RWPE2 (cell line): ENCODE measurements at regions not wholly inside any gene's neighbourhood (a gene's known extent, or its start where the extent isn't known, plus 50 kb on each side); places are given as distances from the start of the nearest gene placed in this dataset.

Experiments used
- ATAC-seq: fragments of 200-7000 bp; cut with Tn5 transposase; 3 replicates; pipeline ENCODE4 v1.9.1; 2021; ENCODE audit warnings: low read depth
- DNase-seq: peaks from one replicate; pipeline ENCODE4 v3.0.0-alpha.2; 2020; ENCODE audit warnings: low spot score
- H3K27ac ChIP-seq: fragments of 450-650 bp; 2 replicates; pipeline ENCODE4 v1.5.1; 2017; ENCODE audit warnings: mild to moderate bottlenecking; ENCODE audit not compliant: poor library complexity, severe bottlenecking
- H3K27me3 ChIP-seq: fragments of 250-450 bp; sonication (Bioruptor Pico); 2 replicates; pipeline ENCODE4 v1.5.1; 2021; ENCODE audit warnings: mild to moderate bottlenecking, moderate library complexity; ENCODE audit not compliant: insufficient read depth, poor library complexity, severe bottlenecking
- H3K36me3 ChIP-seq: fragments of 250-450 bp; sonication (Bioruptor Pico); 2 replicates; pipeline ENCODE4 v1.5.1; 2020; ENCODE audit warnings: low read depth, mild to moderate bottlenecking, moderate library complexity
- H3K4me1 ChIP-seq: fragments of 250-450 bp; sonication (Bioruptor Pico); 2 replicates; pipeline ENCODE4 v1.5.1; 2021; ENCODE audit warnings: mild to moderate bottlenecking, moderate library complexity; ENCODE audit not compliant: insufficient read depth, poor library complexity, severe bottlenecking
- H3K4me3 ChIP-seq: fragments of 250-450 bp; sonication (Bioruptor Pico); 2 replicates; pipeline ENCODE4 v1.5.1; 2021; ENCODE audit warnings: mild to moderate bottlenecking, moderate library complexity; ENCODE audit not compliant: severe bottlenecking
- H3K9me3 ChIP-seq: fragments of 250-450 bp; sonication (Bioruptor Pico); 2 replicates; pipeline ENCODE4 v1.5.1; 2021; ENCODE audit warnings: mild to moderate bottlenecking, moderate library complexity; ENCODE audit not compliant: severe bottlenecking
- CTCF ChIP-seq: fragments of 450-650 bp; IDR thresholded peaks from one replicate; pipeline ENCODE4 v1.5.1; 2017; ENCODE audit warnings: mild to moderate bottlenecking, moderate library complexity; ENCODE audit not compliant: poor library complexity, severe bottlenecking

- no peaks in the 10 kb centered on the region for H3K9me3 ChIP-seq
- TF ChIP-seq CTCF, result no peak
- no peak overlapping the region for H3K4me3 ChIP-seq
- no peaks in the 10 kb centered on the region for H3K36me3 ChIP-seq
- DNase-seq, result no peak
- H3K27ac ChIP-seq, result no peak overlapping the region
- no peaks in the 10 kb centered on the region for H3K27me3 ChIP-seq
- no peak for ATAC-seq
- peaks cover 19% of the 10 kb centered on the region for H3K4me1 ChIP-seq
Measured at GRCh38 chr3:170699158-170700053, 113.5 kb upstream of the SLC7A14 start.

GRCh38 chr3:170697908-170698307, 112.0 kb upstream of the SLC7A14 start:
- DNase-seq (no peak), ATAC-seq (no peak)
- TF ChIP-seq CTCF, result no peak
- H3K36me3 ChIP-seq, result no peaks in the 10 kb centered on the region
- no peaks in the 10 kb centered on the region for H3K9me3 ChIP-seq
- peaks cover 17% of the 10 kb centered on the region for H3K4me1 ChIP-seq
- no peak overlapping the region for H3K27ac ChIP-seq
- H3K4me3 ChIP-seq, result no peak overlapping the region
- H3K27me3 ChIP-seq, result no peaks in the 10 kb centered on the region

- H3K4me3 ChIP-seq, result no peak overlapping the region
- H3K36me3 ChIP-seq, result no peaks in the 10 kb centered on the region
- peaks cover 20% of the 10 kb centered on the region for H3K4me1 ChIP-seq
- ATAC-seq (no peak), DNase-seq (no peak)
- no peaks in the 10 kb centered on the region for H3K27me3 ChIP-seq
- TF ChIP-seq CTCF, result no peak
- H3K27ac ChIP-seq, result no peak overlapping the region
- no peaks in the 10 kb centered on the region for H3K9me3 ChIP-seq
Measured at GRCh38 chr3:170697131-170697530, 111.3 kb upstream of the SLC7A14 start.

- Histone ChIP-seq H3K9me3 (no peaks in the 10 kb centered on the region), H3K27ac (peak overlapping the region; percentile 3), H3K4me1 (peaks cover 22% of the 10 kb centered on the region), H3K4me3 (no peak overlapping the region), H3K36me3 (no peaks in the 10 kb centered on the region), H3K27me3 (no peaks in the 10 kb centered on the region)
- TF ChIP-seq CTCF, result no peak
- DNase-seq (no peak), ATAC-seq (peak; percentile 48; the same call in 1 of the 3 replicates)
Measured at GRCh38 chr3:170695486-170696064, 109.7 kb upstream of the SLC7A14 start.

GRCh38 chr3:170692720-170693119, 106.8 kb upstream of the SLC7A14 start:
- no peak overlapping the region for H3K4me3 ChIP-seq

More at GRCh38 chr3:170692720-170693119, 106.8 kb upstream of the SLC7A14 start:
- no peak for TF ChIP-seq CTCF
- Histone ChIP-seq H3K27ac (peak overlapping the region; percentile 97), H3K36me3 (no peaks in the 10 kb centered on the region), H3K27me3 (no peaks in the 10 kb centered on the region), H3K9me3 (no peaks in the 10 kb centered on the region), H3K4me1 (peaks cover 43% of the 10 kb centered on the region)
- ATAC-seq, result peak; percentile 53
- no peak for DNase-seq
